CD4-positive, alpha-beta T cell (primary cell): ENCODE measurements at regions not wholly inside any gene's neighbourhood (a gene's known extent, or its start where the extent isn't known, plus 50 kb on each side); places are given as distances from the start of the nearest gene placed in this dataset.

Experiments
- ATAC-seq: fragments of 200-7000 bp; cut with Tn5 transposase; one replicate; pipeline ENCODE4 v1.10.0; 2022; ENCODE audit warnings: mild to moderate bottlenecking; ENCODE audit not compliant: poor library complexity
- CTCF ChIA-PET: fragments of 350-600 bp; sonication (Branson Sonifier 250); formaldehyde crosslinking; loops from one replicate; lab custom pipeline; 2021; ENCODE audit warnings: antibody characterized with exemption, inconsistent platforms; lab: Charles Lee
- POLR2A ChIA-PET: fragments of 350-600 bp; sonication (Branson Sonifier 250); formaldehyde crosslinking; loops from one replicate; lab custom pipeline; 2021; ENCODE audit warnings: antibody characterized with exemption, inconsistent platforms; lab: Charles Lee
- DNase-seq, 14 experiments: peaks; one replicate each; pipeline ENCODE4 v3.0.0-alpha.2; 2013 to 2020; ENCODE audit warnings: mixed read lengths in 2 of 14
- H3K27ac ChIP-seq, 2 donors: one replicate each; pipeline versions ENCODE4 v1.5.1 to v1.7.0; 2013; ENCODE audit warnings: low read length in 2 of 2, low read depth in 1 of 2, mild to moderate bottlenecking in 1 of 2
- H3K27me3 ChIP-seq, 2 experiments: 1 replicate in 1 of 2; 2 replicates in 1 of 2; pipeline versions ENCODE4 v1.6.1 to v1.7.0; 2013; ENCODE audit warnings: low read length in 2 of 2, control low read depth in 1 of 2, mild to moderate bottlenecking in 1 of 2, moderate library complexity in 1 of 2; ENCODE audit not compliant: insufficient read depth in 2 of 2, control insufficient read depth in 1 of 2
- H3K36me3 ChIP-seq: one replicate; pipeline ENCODE4 v1.6.1; 2013; ENCODE audit warnings: low read length, control low read depth; ENCODE audit not compliant: insufficient read depth
- H3K4me1 ChIP-seq: one replicate; pipeline ENCODE4 v1.6.1; 2013; ENCODE audit warnings: low read length, control low read depth; ENCODE audit not compliant: insufficient read depth
- H3K4me3 ChIP-seq: one replicate; pipeline ENCODE4 v1.5.1; 2013; ENCODE audit warnings: mild to moderate bottlenecking, low read length, moderate library complexity
- H3K9me3 ChIP-seq, 2 experiments: 1 replicate in 1 of 2; 2 replicates in 1 of 2; pipeline versions ENCODE4 v1.6.1 to v1.7.0; 2013; ENCODE audit warnings: low read length in 2 of 2, mild to moderate bottlenecking in 2 of 2, control low read depth in 1 of 2, moderate library complexity in 1 of 2; ENCODE audit not compliant: control insufficient read depth in 1 of 2, insufficient read depth in 1 of 2
- H3K27ac Mint-ChIP-seq: one replicate; pipeline ENCODE4 v1.8.0; 2020; ENCODE audit warnings: mixed read lengths
- H3K27me3 Mint-ChIP-seq: one replicate; pipeline ENCODE4 v1.8.0; 2021; ENCODE audit warnings: mixed read lengths
- H3K36me3 Mint-ChIP-seq: one replicate; pipeline ENCODE4 v1.8.0; 2021; ENCODE audit warnings: low read depth, mixed read lengths
- H3K4me1 Mint-ChIP-seq: one replicate; pipeline ENCODE4 v1.8.0; 2021; ENCODE audit warnings: low read depth, mixed read lengths
- H3K4me3 Mint-ChIP-seq: one replicate; pipeline ENCODE4 v1.8.0; 2020; ENCODE audit warnings: mild to moderate bottlenecking, mixed read lengths
- H3K9me3 Mint-ChIP-seq: one replicate; pipeline ENCODE4 v1.8.0; 2020; ENCODE audit warnings: mixed read lengths
- CTCF ChIP-seq: fragments of 200-600 bp; IDR thresholded peaks from one replicate; pipeline ENCODE4 v1.8.0; 2022; ENCODE audit warnings: antibody characterized with exemption, mild to moderate bottlenecking
- intact Hi-C, 2 experiments: fragments of 100-400 bp; cut with DNase I in 1 of 2; cut with micrococcal nuclease in 1 of 2; formaldehyde crosslinking; loops; one replicate each; pipeline versions ENCODE4 v1.15.1 to v1.9.0; 2023 to 2025; cut with DNase I, micrococcal nuclease

GRCh38 chr5:74342182-74342581 is 298.3 kb downstream of the ENC1 start:
- no peaks in the 10 kb centered on the region for H3K36me3 Mint-ChIP-seq
- intact Hi-C loops: no loop called here
- POLR2A ChIA-PET: interaction anchor here (1.6 kb wide), 1 partner anchor 298 kb away, joined by 4 read pairs; the partner anchor contains the start of gene ENC1
- H3K27me3 Mint-ChIP-seq: no peaks in the 10 kb centered on the region
- H3K4me3 Mint-ChIP-seq: no peak overlapping the region
- Histone ChIP-seq H3K27ac (no peak overlapping the region), H3K9me3 (no peaks in the 10 kb centered on the region), H3K36me3 (no peaks in the 10 kb centered on the region), H3K4me1 (no peaks in the 10 kb centered on the region), H3K27me3 (no peaks in the 10 kb centered on the region), H3K4me3 (no peak overlapping the region)
- no peaks in the 10 kb centered on the region for H3K9me3 Mint-ChIP-seq
- CTCF ChIA-PET: no interaction called here
- ATAC-seq (no peak), DNase-seq (no peak)
- H3K4me1 Mint-ChIP-seq: no peaks in the 10 kb centered on the region
- H3K27ac Mint-ChIP-seq: no peak overlapping the region
- no peak for TF ChIP-seq CTCF

DNA sequence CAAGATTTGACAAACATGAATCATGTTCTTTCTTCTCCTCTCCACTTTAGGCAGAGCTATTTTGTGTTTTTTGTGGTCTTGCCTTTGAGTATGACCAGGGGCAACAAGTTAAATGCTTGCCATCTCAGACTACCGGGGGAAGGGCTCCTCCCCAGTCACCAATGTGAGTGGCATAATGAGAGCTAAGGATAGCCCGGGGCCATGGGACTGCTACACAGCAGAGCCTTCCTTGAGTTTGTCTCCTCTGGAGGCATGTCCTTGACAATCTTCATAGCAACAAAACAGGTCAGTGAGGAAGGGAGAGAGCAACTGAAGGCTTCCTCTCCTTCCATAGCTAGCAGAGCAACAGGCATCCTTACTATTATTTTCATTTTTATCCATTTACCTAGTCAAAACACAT is 299.3 kb downstream of the ENC1 start:
- no peak overlapping the region for H3K27ac Mint-ChIP-seq
- no peaks in the 10 kb centered on the region for H3K36me3 ChIP-seq
- no peaks in the 10 kb centered on the region for H3K9me3 ChIP-seq
- intact Hi-C loops: no loop called here
- H3K4me1 Mint-ChIP-seq: no peaks in the 10 kb centered on the region
- H3K27me3 ChIP-seq: no peaks in the 10 kb centered on the region
- no peak for TF ChIP-seq CTCF
- H3K27me3 Mint-ChIP-seq: no peaks in the 10 kb centered on the region
- DNase-seq (no peak), ATAC-seq (no peak)
- no peak overlapping the region for H3K4me3 Mint-ChIP-seq
- no peak overlapping the region for H3K27ac ChIP-seq
- POLR2A ChIA-PET: interaction anchor here (1.6 kb wide), 1 partner anchor 299 kb away, joined by 4 read pairs; the partner anchor contains the start of gene ENC1
- CTCF ChIA-PET: no interaction called here
- no peaks in the 10 kb centered on the region for H3K36me3 Mint-ChIP-seq
- no peaks in the 10 kb centered on the region for H3K9me3 Mint-ChIP-seq
- no peaks in the 10 kb centered on the region for H3K4me1 ChIP-seq
- no peak overlapping the region for H3K4me3 ChIP-seq

DNA sequence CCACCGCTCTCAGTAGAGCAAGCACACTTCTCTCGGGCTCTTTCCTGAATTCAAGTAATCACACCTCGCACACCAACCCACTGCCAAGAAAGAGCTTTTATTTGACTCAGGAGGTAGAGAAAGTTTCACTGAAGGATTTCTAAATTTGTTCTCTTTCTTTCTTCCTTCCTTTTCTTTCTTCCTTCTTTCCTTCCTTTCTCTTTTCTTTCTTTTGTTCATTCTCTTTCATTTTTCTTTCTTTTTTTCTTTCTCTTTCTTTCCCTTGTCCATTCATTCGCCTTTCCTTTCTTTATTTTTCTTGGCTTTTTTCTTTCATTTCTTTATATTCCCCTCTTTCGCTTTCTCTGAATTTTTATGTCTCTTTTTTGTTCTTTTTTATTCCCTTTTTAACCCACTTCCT is 300.1 kb downstream of the ENC1 start:
- intact Hi-C loops: no loop called here
- H3K36me3 Mint-ChIP-seq: no peaks in the 10 kb centered on the region
- no peak for TF ChIP-seq CTCF
- H3K27ac Mint-ChIP-seq: no peak overlapping the region
- no peak overlapping the region for H3K4me3 Mint-ChIP-seq
- DNase-seq (no peak), ATAC-seq (no peak)
- Histone ChIP-seq H3K9me3 (no peaks in the 10 kb centered on the region), H3K27ac (no peak overlapping the region), H3K4me1 (no peaks in the 10 kb centered on the region), H3K4me3 (no peak overlapping the region), H3K36me3 (no peaks in the 10 kb centered on the region), H3K27me3 (no peaks in the 10 kb centered on the region)
- ChIA-PET POLR2A (no interaction called here), CTCF (no interaction called here)
- H3K4me1 Mint-ChIP-seq: no peaks in the 10 kb centered on the region
- H3K27me3 Mint-ChIP-seq: no peaks in the 10 kb centered on the region
- H3K9me3 Mint-ChIP-seq: no peaks in the 10 kb centered on the region
